ENCODE measurements at regions not wholly inside any gene's neighbourhood (a gene's known extent, or its start where the extent isn't known, plus 50 kb on each side); places are given as distances from the start of the nearest gene placed in this dataset.

DNA sequence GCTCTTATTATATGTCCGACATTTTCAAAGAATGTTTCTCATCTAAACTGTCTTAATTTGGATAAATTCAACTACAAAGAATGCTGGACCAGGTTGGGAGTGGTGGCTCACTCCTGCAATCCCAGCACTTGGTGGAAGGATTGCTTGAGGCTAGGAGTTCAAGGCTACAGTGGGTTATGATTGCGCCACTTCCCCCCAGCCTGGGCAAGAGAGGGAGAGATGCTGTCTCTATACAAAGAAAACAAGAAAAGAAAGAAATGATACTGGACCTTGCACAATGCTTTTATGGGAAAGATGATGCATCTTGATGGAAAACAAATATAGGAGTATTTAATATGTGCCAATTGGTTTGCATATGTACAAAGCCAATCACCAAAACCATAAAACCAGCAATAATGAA is 296.7 kb downstream of the LPIN1 start:
- H3K4me3 ChIP-seq, result no peak overlapping the region
- H3K27ac ChIP-seq, result no peak overlapping the region

GRCh38 chr2:12044857-12045256 is 298.4 kb downstream of the LPIN1 start:
- no peak overlapping the region for H3K4me3 ChIP-seq
- peak overlapping the region in 1 of 21 experiments; percentile 47 for H3K27ac ChIP-seq

DNA sequence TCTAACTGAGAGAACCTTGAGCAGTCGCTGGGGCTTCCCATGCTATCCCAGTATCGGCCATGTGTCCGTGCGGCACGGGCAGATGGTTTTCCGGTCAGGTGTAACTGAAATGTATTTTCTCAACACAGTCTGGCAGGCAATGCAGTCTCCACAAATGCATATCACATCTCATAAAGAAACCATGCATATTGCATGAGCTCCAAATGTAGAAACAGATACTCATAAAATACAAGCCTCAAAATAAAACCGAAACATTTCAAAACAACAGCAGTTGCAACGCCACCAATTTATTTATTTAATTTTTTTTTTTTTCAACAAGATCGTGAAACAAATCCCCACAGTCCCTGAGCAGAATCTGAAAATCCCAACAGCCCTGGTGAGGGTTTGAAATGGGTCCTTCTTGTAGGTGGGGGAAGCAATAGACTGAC is 299.4 kb downstream of the LPIN1 start:
- no peak overlapping the region for H3K4me3 ChIP-seq
- peak overlapping the region in 1 of 21 experiments; percentile 20 for H3K27ac ChIP-seq

DNA sequence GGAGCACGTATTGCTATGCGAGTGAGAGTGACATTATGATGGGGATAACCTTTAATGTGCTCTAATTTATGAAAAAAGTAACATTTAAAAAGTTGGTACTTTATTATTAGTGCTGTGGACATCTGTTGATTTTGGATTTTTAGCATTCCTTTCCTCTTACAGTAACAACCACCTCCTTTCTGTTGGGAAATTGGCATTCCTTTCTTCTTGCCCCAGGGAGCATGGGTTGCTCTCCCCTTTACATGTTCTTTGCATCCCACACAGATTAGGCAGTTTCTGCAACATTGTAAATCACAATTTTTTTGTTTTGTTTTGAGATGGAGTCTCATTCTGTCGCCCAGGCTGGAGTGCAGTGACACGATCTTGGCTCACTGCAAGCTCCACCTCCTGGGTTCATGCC is 300.2 kb downstream of the LPIN1 start:
- H3K4me3 ChIP-seq, result no peak overlapping the region
- H3K27ac ChIP-seq, result no peak overlapping the region

DNA sequence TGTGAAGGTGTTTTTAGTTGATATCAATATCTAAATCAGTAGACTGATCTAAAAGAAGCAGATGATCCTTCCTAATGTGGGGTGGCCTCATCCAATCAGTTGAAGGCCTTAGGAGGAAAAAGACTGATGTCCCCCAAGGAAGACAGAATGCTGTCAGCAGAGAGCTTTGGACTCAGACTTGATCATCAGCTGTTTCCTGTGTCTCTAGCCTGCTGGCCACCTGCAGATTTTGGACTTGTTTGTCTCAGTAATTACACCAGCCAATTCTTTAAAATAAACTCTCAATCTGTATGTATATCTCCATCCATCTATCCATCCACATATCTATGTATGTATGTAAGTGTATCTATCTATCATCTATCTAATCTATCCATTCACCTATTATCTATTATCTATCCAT is 301.3 kb downstream of the LPIN1 start:
- H3K4me3 ChIP-seq, result no peak overlapping the region
- no peak overlapping the region for H3K27ac ChIP-seq

GRCh38 chr2:12048550-12048949 is 302.1 kb downstream of the LPIN1 start:
- H3K4me3 ChIP-seq, result no peak overlapping the region

DNA sequence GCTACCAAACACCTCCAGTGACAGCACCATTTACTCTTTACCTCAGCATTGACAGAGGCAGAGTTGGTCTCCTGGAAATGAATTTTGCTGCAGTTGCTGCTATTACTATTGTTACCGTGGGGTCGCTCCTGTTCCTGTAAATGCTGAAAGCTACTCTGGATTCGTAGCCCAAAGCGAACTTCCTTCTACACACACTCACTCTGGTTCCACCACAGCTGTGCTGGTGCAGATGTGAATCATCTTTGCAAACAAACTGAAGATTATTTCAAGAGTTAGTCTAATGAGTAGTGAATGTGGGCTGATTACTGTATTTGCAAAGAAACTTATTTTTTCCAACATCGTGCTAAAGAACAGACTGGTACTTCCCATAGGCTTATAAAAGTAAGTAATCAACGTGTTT is 304.0 kb downstream of the LPIN1 start:
- Histone ChIP-seq H3K4me3 (no peak overlapping the region), H3K27ac (no peak overlapping the region)

More at GRCh38 chr2:12048550-12048949, 302.1 kb downstream of the LPIN1 start:
- no peak overlapping the region for H3K27ac ChIP-seq

DNA sequence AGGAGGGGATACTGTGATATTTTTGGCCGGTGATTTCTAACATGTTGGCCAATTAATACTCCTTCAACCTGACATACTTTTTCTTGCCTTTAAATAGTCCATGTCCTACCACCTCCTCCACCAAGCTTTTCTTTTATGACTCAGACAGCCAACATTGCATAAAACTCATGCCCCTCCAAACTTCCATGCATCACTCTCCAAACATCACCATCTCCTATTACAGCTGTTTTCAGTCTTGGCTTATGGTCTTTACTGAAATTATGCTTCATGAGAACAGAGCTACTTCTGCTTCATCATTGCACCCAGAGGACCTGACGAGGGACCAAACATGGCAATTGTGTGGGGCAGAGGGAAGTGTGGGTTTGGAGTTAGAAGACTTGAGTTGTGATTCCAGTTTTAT is 305.4 kb downstream of the LPIN1 start:
- Histone ChIP-seq H3K4me3 (no peak overlapping the region), H3K27ac (no peak overlapping the region)

DNA sequence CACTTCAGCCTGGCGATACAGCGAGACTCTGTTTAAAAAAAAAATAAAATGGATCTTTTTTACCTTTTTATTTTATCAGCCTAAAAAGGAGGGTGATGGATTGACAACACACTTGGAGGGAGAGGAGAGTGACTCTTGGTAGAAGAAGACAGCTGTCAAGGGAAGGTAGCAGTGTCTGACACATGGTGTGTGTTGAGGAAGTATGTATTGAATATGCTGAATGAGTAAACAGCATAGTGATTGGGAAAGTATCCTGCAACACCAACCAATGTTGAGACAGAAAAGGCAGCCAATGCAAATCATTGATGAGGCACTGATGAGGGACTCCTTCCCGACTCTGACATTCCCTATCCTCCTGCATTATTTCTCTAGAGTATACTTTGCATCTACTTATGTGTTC is 306.4 kb downstream of the LPIN1 start:
- H3K4me3 ChIP-seq, result no peak overlapping the region
- no peak overlapping the region for H3K27ac ChIP-seq

- H3K27ac ChIP-seq, result no peak overlapping the region
Measured at GRCh38 chr2:12054956-12055618, 308.7 kb downstream of the LPIN1 start.

DNA sequence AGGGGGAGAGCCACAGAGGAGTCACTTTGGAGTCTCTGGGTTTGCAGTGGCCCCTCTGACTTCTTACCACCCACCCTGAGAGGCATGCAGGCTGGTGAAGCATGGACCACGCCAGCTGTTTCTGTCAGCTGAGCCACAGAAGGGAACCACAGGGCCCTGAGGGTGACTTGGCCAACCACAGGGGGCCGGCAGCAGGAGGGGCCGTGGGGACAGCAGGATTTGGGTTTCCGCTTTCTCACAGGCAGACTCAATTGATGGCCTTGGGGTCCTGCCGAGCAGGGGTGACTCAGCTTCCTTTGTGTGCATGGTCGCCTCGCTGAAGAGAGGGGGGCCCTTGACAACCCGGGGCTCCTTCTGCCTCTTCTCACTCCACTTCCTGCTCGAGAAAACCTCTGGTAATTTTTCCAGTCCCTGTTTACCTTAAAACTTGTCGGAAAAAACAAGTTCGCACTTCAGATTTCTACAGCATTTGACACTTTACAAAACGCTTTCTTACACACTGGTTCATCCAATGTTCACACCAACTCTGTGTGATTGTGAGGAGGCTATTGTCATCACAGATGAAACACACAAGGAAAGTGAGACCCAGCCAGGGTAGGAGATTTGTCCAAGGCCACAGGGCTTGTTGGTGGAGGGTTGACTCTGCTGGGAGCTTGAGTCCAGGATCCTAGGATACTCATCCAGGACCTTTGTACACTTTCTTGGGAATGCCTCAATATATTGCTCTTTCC is 311.2 kb downstream of the LPIN1 start:
- H3K27ac ChIP-seq, result peak overlapping the region in 1 of 21 experiments; percentile 21

More at GRCh38 chr2:12054956-12055618, 308.7 kb downstream of the LPIN1 start:
- no peak overlapping the region for H3K4me3 ChIP-seq

DNA sequence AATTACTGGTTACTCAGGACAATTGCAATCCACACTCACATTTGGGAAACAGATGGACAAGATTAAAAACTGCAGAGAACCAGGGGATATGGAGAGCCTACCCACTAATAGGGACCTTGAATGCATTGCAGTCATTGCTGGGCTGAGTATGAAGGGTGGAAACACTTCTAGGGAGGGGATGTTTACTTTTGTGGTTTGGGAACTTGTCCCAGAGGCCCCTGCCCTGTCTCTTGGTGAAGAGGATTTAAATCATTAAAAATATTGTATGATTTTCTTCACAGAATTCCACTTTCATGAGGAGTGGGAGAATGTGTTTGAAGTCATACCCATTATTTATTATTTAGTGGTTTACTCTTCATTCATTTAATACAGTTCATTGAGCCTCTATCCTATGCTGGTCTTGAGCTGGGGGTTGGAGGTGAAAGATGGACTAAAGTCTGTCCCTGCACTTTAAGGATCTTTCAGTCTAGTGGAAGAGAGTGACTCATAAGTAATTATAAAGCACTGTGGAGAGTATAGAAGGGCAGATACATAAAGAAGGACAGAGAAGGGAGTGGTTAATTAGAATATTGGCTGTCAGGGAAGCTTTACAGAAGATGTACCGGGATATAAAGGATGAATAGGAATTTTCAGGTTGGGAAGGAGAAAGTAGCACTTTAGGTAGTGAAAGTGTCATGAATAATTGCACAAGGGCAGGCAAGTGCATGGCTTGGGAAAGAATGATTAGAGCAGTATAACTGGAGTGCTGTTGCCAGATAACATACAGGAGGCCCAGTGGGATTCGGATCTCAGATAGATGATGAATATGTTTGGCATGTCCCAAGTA is 313.4 kb downstream of the LPIN1 start:
- no peak overlapping the region for H3K4me3 ChIP-seq
- no peak overlapping the region for H3K27ac ChIP-seq

More for the DNA sequence above, 311.2 kb downstream of the LPIN1 start:
- H3K4me3 ChIP-seq, result no peak overlapping the region

GRCh38 chr2:12060886-12061285 is 314.5 kb downstream of the LPIN1 start:
- no peak overlapping the region for H3K27ac ChIP-seq
- no peak overlapping the region for H3K4me3 ChIP-seq

- H3K27ac ChIP-seq, result no peak overlapping the region
- no peak overlapping the region for H3K4me3 ChIP-seq
Measured at GRCh38 chr2:12061286-12062052, 315.0 kb downstream of the LPIN1 start.

DNA sequence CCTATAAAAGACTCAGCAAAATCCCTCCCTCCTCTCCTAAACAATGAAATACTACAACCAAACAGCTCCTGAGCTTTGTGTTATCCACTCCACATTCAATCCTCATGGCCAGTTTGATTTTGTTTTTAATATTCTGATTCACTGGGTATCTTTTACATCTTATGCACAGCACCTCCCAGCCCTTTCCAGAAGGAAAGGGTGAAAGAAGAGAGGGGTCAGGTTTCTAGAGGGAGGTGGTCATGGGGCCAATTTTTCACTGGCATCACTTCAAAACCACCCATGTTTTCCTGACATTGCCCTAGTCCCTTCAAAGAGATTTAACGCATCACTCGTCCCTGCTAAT is 315.6 kb downstream of the LPIN1 start:
- H3K27ac ChIP-seq, result no peak overlapping the region
- H3K4me3 ChIP-seq, result no peak overlapping the region

DNA sequence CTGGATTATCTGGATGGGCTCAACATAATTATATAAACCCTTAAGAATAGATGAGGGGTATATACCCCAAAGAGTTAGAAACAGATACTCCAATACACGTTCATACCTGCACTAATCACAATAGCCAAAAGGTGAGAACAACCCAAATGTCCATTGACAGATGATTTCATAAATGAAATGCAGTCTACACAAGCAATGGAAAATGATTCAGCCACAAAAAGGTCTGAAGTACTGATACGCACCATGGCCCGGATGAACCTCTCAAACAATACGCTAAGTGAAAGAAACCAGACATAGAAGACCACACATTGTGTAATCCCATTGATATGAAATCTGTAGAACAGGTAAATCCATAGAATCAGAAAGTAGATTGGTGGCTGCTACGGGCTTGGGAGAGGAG is 316.8 kb downstream of the LPIN1 start:
- H3K27ac ChIP-seq, result no peak overlapping the region

GRCh38 chr2:12064153-12064552 is 317.7 kb downstream of the LPIN1 start:
- H3K27ac ChIP-seq, result no peak overlapping the region
- no peak overlapping the region for H3K4me3 ChIP-seq

More for the DNA sequence above, 316.8 kb downstream of the LPIN1 start:
- no peak overlapping the region for H3K4me3 ChIP-seq

DNA sequence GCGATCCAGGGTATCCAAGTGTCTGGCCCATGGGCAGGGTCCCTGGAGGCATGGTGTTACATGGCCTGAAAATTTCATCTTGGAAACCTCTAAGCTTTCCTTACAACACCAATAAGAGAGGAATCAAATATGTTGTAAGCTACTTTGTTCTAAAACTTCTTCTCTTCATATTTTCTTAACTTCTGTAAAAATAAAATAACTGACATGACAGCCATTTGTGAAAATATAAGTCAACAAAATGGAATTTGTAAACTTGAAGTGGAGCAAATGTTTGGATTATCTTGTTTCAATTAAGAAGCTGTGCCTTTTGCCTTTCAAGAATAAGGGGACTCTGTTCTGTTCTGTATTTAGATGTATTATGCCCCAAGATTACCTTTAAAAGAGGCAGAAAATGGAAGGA is 319.7 kb downstream of the LPIN1 start:
- Histone ChIP-seq H3K4me3 (no peak overlapping the region), H3K27ac (no peak overlapping the region)

DNA sequence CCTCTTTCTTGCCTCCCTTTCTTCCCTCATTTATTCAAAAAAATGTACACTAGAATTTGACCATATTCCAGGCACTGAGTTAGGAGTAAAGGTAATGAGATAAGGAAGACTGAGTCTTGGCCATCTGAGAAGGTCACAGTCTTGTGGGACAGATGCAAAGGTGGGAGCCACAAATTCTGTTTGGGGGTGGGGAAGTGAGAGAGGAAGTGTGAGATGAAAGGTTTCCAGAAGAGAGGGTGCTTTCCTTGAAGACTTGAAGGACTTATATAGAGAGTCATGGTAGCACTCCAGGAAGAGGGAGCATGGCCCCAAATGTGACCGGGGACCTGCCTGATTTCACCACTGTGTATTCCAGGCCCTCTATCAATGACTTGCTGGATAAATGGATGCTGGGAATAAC is 320.6 kb downstream of the LPIN1 start:
- Histone ChIP-seq H3K4me3 (no peak overlapping the region), H3K27ac (no peak overlapping the region)

All from skin epidermis (tissue), 12 donors.